ENCODE measurements at regions not wholly inside any gene's neighbourhood (a gene's known extent, or its start where the extent isn't known, plus 50 kb on each side); places are given as distances from the start of the nearest gene placed in this dataset.

DNA sequence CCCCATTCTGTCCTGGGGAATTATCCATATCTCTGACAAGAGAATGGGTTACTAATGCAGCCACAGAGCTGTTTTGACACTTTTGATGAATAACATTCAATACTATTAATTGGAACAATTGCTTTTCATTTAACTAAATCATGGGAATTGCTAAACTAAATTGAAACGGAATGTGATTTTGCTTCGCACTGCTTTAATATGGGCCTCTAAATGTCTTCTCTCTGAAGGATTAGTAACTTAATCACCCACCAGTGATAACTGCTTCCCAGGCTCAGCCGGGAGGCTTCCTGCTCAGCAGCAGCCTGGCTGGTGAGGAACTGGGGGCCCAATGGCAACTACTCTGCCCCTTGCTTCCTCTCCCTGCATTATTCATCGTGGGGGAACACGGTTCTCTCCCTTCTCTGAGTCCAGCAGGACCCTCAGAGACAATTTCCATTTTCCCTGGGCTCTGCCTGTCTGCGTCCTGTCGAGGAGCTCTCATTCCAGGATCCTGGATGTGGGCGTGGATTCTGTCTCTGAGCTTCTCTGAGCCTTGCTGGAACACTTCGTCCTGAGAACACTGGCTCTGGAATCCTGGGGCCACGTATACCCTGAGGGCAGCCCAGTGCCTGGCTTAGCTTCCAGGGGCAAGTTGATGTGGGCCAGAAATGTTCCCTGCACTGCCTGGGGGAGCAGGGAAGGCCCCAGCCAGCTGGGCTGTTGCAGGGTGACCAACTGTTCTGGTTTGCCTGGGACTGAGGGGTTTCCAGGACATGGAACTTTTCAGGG is 308.9 kb downstream of the DHX35 start:
- DNase-seq (ENCODE audit: low read depth): no peak
- no peak for TF ChIP-seq CTCF (IDR thresholded peaks at IDR 0.05; ENCODE audit: insufficient read depth, low read length, poor library complexity, severe bottlenecking)
- no peaks in the 10 kb centered on the region for H3K27me3 ChIP-seq (ENCODE audit: control insufficient read depth, insufficient read depth, low read length)

DNA sequence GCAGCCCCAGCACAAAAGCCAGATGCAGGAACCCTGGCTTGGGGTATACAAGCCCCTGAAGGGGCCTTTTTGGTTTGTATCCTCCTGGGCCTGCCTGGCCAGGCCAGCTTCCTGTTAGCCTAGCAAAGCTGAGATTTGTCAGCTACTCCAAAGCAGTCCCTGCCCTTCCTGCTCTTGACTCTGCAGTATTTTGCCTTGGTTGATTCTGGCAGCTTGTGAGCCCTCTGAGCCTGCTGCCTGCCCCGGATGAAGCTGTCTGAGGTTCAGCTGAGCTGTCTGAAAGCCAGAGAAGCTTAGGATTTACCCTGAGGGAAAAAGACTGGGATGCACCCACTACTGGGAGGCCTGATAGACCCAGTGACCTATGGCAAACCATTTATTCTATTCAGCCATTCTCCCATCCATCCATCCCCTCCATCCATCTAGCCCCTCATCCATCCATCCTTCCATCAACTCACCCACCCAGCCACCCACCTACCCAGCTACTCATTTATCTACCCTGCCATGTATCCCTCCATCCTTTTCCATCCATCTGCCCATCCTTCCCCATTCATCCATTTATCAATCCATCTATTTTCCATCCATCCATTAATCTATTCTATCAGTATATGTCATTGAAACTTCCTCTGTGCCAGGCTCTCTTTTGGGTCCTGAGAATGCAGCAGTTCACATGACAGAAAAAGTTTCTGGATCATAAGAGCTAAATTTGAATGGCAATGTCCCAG is 307.5 kb downstream of the DHX35 start:
- Histone ChIP-seq H3K36me3 (ENCODE audit: control insufficient read depth, insufficient read depth, low read length) (no peaks in the 10 kb centered on the region), H3K27me3 (ENCODE audit: control insufficient read depth, insufficient read depth, low read length) (no peaks in the 10 kb centered on the region), H3K4me3 (ENCODE audit: low read depth, low read length) (no peak overlapping the region)
- no peak for DNase-seq (ENCODE audit: low read depth)
- no peak for TF ChIP-seq CTCF (IDR thresholded peaks at IDR 0.05; ENCODE audit: insufficient read depth, low read length, poor library complexity, severe bottlenecking)

More for the DNA sequence above, 308.9 kb downstream of the DHX35 start:
- no peaks in the 10 kb centered on the region for H3K36me3 ChIP-seq (ENCODE audit: control insufficient read depth, insufficient read depth, low read length)
- H3K4me3 ChIP-seq (ENCODE audit: low read depth, low read length): no peak overlapping the region

GRCh38 chr20:39268981-39269461 is 306.9 kb downstream of the DHX35 start:
- TF ChIP-seq CTCF (IDR thresholded peaks at IDR 0.05; ENCODE audit: insufficient read depth, low read length, poor library complexity, severe bottlenecking): peak; percentile 95
- H3K36me3 ChIP-seq (ENCODE audit: control insufficient read depth, insufficient read depth, low read length): no peaks in the 10 kb centered on the region
- H3K27me3 ChIP-seq (ENCODE audit: control insufficient read depth, insufficient read depth, low read length): no peaks in the 10 kb centered on the region
- no peak for DNase-seq (ENCODE audit: low read depth)
- no peak overlapping the region for H3K4me3 ChIP-seq (ENCODE audit: low read depth, low read length)

GRCh38 chr20:39268491-39268951 is 306.4 kb downstream of the DHX35 start:
- Histone ChIP-seq H3K27me3 (ENCODE audit: control insufficient read depth, insufficient read depth, low read length) (no peaks in the 10 kb centered on the region), H3K36me3 (ENCODE audit: control insufficient read depth, insufficient read depth, low read length) (no peaks in the 10 kb centered on the region), H3K4me3 (ENCODE audit: low read depth, low read length) (no peak overlapping the region)
- TF ChIP-seq CTCF (IDR thresholded peaks at IDR 0.05; ENCODE audit: insufficient read depth, low read length, poor library complexity, severe bottlenecking): no peak
- DNase-seq (ENCODE audit: low read depth): no peak

DNA sequence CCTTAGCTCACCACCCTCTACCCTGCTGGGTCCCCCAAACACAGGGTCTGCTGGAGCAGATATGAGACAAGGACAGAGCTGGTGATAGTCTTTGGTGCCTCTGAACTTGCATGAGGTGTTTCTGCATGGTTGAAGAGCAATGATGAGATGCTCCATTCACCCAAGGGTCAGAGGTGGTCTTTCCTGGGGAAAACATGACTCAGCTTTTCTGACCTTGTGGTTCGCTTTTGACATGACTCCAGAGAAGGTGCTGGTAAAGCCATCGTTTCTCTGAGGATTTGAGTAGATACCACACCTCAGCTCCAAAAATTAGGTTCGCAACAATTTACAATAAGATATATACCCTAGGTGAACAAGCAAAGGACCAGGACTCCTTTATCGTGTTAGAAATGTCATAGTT is 304.8 kb downstream of the DHX35 start:
- no peaks in the 10 kb centered on the region for H3K36me3 ChIP-seq (ENCODE audit: control insufficient read depth, insufficient read depth, low read length)
- H3K27me3 ChIP-seq (ENCODE audit: control insufficient read depth, insufficient read depth, low read length): no peaks in the 10 kb centered on the region
- TF ChIP-seq CTCF (IDR thresholded peaks at IDR 0.05; ENCODE audit: insufficient read depth, low read length, poor library complexity, severe bottlenecking): no peak
- H3K4me3 ChIP-seq (ENCODE audit: low read depth, low read length): no peak overlapping the region
- no peak for DNase-seq (ENCODE audit: low read depth)

Measured in kidney epithelial cell (primary cell).